HG03442 (cell line): ENCODE measurements at regions not wholly inside any gene's neighbourhood (a gene's known extent, or its start where the extent isn't known, plus 50 kb on each side); places are given as distances from the start of the nearest gene placed in this dataset.

Source experiments
- ATAC-seq: cut with Tn5 transposase; IDR thresholded peaks from one replicate; pipeline ENCODE4 v1.9.1; 2021; ENCODE audit warnings: mild to moderate bottlenecking, moderate library complexity; ENCODE audit not compliant: unreplicated experiment

- no peak for ATAC-seq
Observed at GRCh38 chr2:37471104-37471503, 126.7 kb downstream of the QPCT start.

GRCh38 chr2:37471994-37472393 lies 127.6 kb downstream of the QPCT start:
- no peak for ATAC-seq

GRCh38 chr2:37472959-37473358 lies 128.5 kb downstream of the QPCT start:
- ATAC-seq: no peak

GRCh38 chr2:37476411-37476810 lies 132.0 kb downstream of the QPCT start:
- ATAC-seq: no peak

GRCh38 chr2:37477921-37478320 lies 133.5 kb downstream of the QPCT start:
- no peak for ATAC-seq

GRCh38 chr2:37481244-37481643 lies 136.8 kb downstream of the QPCT start:
- ATAC-seq: no peak

GRCh38 chr2:37489041-37489456 lies 144.6 kb downstream of the QPCT start:
- ATAC-seq: no peak

- no peak for ATAC-seq
Observed at GRCh38 chr2:37489536-37489935, 145.1 kb downstream of the QPCT start.

- no peak for ATAC-seq
Observed at GRCh38 chr2:37493425-37493824, 149.0 kb downstream of the QPCT start.

- no peak for ATAC-seq
Observed at GRCh38 chr2:37499113-37499512, 154.7 kb downstream of the QPCT start.

- no peak for ATAC-seq
Observed at GRCh38 chr2:37500031-37500430, 155.6 kb downstream of the QPCT start.

GRCh38 chr2:37501113-37501512 lies 156.7 kb downstream of the QPCT start:
- ATAC-seq: no peak

GRCh38 chr2:37506407-37507050 lies 162.1 kb downstream of the QPCT start:
- ATAC-seq: peak; percentile 72

GRCh38 chr2:37507051-37507410 lies 162.6 kb downstream of the QPCT start:
- ATAC-seq: no peak

- ATAC-seq: no peak
Observed at GRCh38 chr2:37507703-37508102, 163.3 kb downstream of the QPCT start.

GRCh38 chr2:37512971-37513370 lies 158.5 kb downstream of the CDC42EP3 start:
- ATAC-seq: no peak

GRCh38 chr2:37523814-37524362 lies 147.6 kb downstream of the CDC42EP3 start:
- no peak for ATAC-seq

GRCh38 chr2:37526323-37526722 lies 145.1 kb downstream of the CDC42EP3 start:
- ATAC-seq: no peak

- no peak for ATAC-seq
Observed at GRCh38 chr2:37526856-37527255, 144.6 kb downstream of the CDC42EP3 start.

- no peak for ATAC-seq
Observed at GRCh38 chr2:37527361-37527760, 144.1 kb downstream of the CDC42EP3 start.

GRCh38 chr2:37529830-37530415 lies 141.5 kb downstream of the CDC42EP3 start:
- ATAC-seq: no peak

- ATAC-seq: no peak
Observed at GRCh38 chr2:37532503-37532902, 138.9 kb downstream of the CDC42EP3 start.

- no peak for ATAC-seq
Observed at GRCh38 chr2:37537316-37537715, 134.1 kb downstream of the CDC42EP3 start.
